Activated CD4-positive, CD25-positive, alpha-beta regulatory T cell treated with anti-CD3 and anti-CD28 coated beads, Interleukin-2, amount 50 U/mL, for 16 hours (primary cell): ENCODE measurements at regions not wholly inside any gene's neighbourhood (a gene's known extent, or its start where the extent isn't known, plus 50 kb on each side); places are given as distances from the start of the nearest gene placed in this dataset.

ENCODE experiments used
- DNase-seq: peaks from one replicate; pipeline ENCODE4 v3.0.0-alpha.2; 2020; ENCODE audit warnings: low read depth, low spot score

- DNase-seq = no peak
Measured at GRCh38 chr7:32428546-32428945, 61.6 kb downstream of the LSM5 start.

- DNase-seq = peak; percentile 9
Measured at GRCh38 chr7:32427769-32428291, 62.4 kb downstream of the LSM5 start.

- no peak for DNase-seq
Measured at GRCh38 chr7:32416846-32417245, 73.3 kb downstream of the LSM5 start.

- DNase-seq = no peak
Measured at GRCh38 chr7:32415936-32416335, 74.2 kb downstream of the LSM5 start.

GRCh38 chr7:32415519-32415918 is 74.7 kb downstream of the LSM5 start:
- DNase-seq = no peak

GRCh38 chr7:32412471-32412870 is 77.7 kb downstream of the LSM5 start:
- DNase-seq = no peak

GRCh38 chr7:32410545-32410944 is 79.6 kb downstream of the LSM5 start:
- no peak for DNase-seq

GRCh38 chr7:32406386-32406785 is 83.8 kb downstream of the LSM5 start:
- DNase-seq = no peak

GRCh38 chr7:32403463-32404229 is 86.5 kb downstream of the LSM5 start:
- DNase-seq = no peak

GRCh38 chr7:32400676-32401075 is 89.5 kb downstream of the LSM5 start:
- no peak for DNase-seq

- DNase-seq = no peak
Measured at GRCh38 chr7:32399311-32399710, 90.9 kb downstream of the LSM5 start.

GRCh38 chr7:32395168-32395567 is 95.0 kb downstream of the LSM5 start:
- no peak for DNase-seq

- DNase-seq = no peak
Measured at GRCh38 chr7:32393861-32394260, 96.3 kb downstream of the LSM5 start.

- DNase-seq = no peak
Measured at GRCh38 chr7:32390210-32390609, 100.0 kb downstream of the LSM5 start.

- no peak for DNase-seq
Measured at GRCh38 chr7:32385316-32385956, 104.7 kb downstream of the LSM5 start.

GRCh38 chr7:32381024-32381601 is 109.1 kb downstream of the LSM5 start:
- DNase-seq = no peak

GRCh38 chr7:32379510-32380112 is 110.6 kb downstream of the LSM5 start:
- DNase-seq = no peak

GRCh38 chr7:32378988-32379387 is 111.2 kb downstream of the LSM5 start:
- no peak for DNase-seq

- DNase-seq = no peak
Measured at GRCh38 chr7:32364581-32364980, 125.6 kb downstream of the LSM5 start.

- DNase-seq = no peak
Measured at GRCh38 chr7:32360127-32360526, 130.1 kb downstream of the LSM5 start.

GRCh38 chr7:32357535-32358277 is 132.5 kb downstream of the LSM5 start:
- DNase-seq = no peak
